GM18508 (cell line): ENCODE measurements at regions not wholly inside any gene's neighbourhood (a gene's known extent, or its start where the extent isn't known, plus 50 kb on each side); places are given as distances from the start of the nearest gene placed in this dataset.

Experiments used
- ATAC-seq: cut with Tn5 transposase; IDR thresholded peaks from one replicate; pipeline ENCODE4 v1.9.1; 2021; ENCODE audit warnings: moderate number of reproducible peaks; ENCODE audit not compliant: insufficient read depth, unreplicated experiment

- no peak for ATAC-seq
These were observed 965.2 kb downstream of the TBC1D22A start for GRCh38 chr22:47727641-47728040.

DNA sequence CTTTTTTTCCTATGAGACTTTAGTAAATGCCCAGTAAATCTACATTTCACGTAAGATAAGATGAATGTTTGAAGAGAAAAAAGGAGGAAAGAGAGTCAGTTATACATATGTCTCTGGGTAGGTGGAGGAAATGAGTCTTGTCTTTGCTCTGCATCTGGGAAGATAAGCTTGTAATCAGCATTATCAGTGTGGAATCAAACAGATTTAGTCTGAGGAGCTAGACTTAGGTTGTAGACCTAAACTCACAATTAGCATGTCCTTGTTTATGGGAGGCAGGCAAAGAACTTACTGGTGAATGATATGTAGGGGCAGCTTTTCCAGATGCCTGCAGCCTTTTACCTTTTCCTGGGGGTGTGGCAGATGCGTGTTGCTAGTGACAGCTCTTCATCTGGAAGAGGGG, 962.3 kb downstream of the TBC1D22A start:
- no peak for ATAC-seq

- ATAC-seq, result no peak
These were observed 961.6 kb downstream of the TBC1D22A start for GRCh38 chr22:47724030-47724429.

- no peak for ATAC-seq
These were observed 955.9 kb downstream of the TBC1D22A start for GRCh38 chr22:47718337-47718736.

DNA sequence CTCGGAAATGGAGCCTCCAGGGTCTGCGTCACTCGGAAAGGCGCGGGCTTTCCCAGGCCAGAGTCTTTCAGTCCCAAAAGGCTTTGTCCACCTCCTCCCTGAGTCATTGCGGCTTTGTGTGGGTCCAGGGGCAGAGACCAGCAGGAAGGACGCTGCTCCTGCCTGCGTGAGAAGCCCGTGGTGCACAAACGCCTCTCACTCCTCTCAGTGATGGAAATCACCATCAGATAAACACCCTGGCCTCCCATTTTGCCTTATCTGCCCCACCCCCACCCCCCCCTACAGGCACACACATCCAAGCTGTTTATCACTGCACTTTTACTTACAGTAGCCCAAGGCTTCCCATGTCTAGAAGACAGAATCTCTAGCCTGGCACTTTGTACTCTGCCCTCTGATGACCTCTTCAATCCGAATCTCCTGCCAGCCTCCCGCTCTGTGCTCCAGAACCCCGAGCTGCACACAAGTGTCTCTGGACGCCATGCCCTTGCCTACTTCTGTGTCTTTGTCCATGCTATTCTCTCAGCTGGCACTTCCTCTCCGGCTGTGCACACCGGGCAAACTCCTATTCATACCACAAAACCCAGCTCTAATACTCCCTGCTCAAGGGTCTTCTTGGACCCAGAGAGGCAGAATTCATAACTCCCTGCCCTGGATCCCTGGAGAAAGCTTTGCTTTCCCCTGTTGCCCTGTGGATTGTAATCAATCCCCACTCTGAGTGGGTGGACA, 954.6 kb downstream of the TBC1D22A start:
- no peak for ATAC-seq

GRCh38 chr22:47715866-47716578, 953.6 kb downstream of the TBC1D22A start:
- no peak for ATAC-seq

DNA sequence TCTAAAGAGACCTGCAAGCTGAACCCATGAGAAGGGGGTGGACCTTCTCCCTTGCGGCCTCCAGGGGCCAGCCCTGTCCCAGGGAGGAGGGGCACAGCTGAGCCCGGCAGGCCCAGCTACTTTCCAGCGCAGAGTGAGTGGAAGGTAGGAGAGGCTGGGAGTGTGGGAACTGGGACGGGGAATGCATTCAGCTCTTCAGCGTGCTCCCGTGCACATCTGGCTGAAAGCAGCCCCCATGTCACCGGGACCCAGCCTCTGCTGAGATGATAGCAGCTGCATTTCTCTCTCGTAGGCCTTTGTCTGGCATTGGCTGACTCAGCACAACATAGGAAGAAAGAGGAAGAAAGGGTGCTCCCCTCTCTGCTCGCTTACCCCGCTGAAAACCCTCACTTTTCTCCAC, 951.5 kb downstream of the TBC1D22A start:
- no peak for ATAC-seq

DNA sequence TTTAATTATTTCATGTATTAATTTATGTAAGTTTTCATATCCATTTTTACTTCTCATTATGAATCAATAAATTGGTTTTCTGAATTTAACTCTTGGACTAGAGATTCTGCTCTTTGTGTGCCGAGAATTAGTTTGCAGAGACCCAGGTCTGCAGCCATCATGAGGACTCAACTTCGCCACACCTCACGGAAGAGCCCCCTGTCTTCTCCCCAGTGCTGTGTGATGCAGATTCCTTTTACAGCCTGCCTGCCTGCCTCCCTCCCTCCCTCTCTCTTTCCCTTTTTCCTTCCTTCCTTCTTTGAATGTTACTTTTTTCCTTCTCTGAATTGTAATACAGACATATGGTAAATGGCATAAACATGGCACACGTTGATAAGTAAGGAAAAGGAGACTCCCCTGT, 947.7 kb downstream of the TBC1D22A start:
- no peak for ATAC-seq

- no peak for ATAC-seq
These were observed 942.9 kb downstream of the TBC1D22A start for GRCh38 chr22:47705350-47705749.

GRCh38 chr22:47698906-47699305, 936.5 kb downstream of the TBC1D22A start:
- no peak for ATAC-seq

DNA sequence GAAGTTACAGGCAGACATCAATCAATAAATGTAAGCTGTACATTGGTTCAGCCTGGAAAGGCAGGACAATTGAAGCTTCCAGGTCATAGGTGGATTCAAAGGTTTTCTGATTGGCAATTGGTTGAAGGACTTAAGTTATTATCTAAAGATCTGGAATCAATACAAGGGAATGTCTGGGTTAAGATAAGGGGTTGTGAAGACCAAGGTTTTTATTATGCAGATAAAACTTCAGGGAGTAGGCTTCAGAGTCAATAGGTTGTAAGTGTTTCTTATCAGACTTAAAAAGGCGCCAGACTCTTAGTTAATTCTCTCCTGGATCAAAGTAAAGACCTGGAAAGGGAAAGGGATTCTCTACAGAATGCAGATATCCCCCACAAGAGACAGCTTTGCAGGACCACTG, 935.4 kb downstream of the TBC1D22A start:
- ATAC-seq, result no peak

DNA sequence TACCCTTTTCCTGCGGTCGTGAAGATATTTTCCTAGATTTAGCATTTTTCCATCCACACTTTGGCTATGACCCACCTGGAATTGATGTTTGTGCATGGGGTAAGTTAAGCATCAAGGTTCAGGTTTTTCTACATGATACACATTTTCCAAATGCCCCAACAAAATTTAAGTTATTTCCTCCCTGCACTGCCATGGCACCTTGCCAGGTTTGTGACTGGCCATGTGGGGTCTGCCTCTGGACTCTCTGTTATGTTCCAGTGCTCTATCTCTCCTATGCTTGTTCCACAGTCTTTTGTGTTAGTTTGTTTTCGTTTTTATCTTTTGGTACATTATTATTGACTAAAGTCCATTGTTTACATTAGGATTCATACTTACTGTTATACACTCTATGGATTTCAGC, 934.3 kb downstream of the TBC1D22A start:
- ATAC-seq, result no peak

GRCh38 chr22:47695176-47695575, 932.7 kb downstream of the TBC1D22A start:
- ATAC-seq, result no peak

GRCh38 chr22:47694536-47695130, 932.2 kb downstream of the TBC1D22A start:
- no peak for ATAC-seq

GRCh38 chr22:47693606-47694005, 931.2 kb downstream of the TBC1D22A start:
- no peak for ATAC-seq

DNA sequence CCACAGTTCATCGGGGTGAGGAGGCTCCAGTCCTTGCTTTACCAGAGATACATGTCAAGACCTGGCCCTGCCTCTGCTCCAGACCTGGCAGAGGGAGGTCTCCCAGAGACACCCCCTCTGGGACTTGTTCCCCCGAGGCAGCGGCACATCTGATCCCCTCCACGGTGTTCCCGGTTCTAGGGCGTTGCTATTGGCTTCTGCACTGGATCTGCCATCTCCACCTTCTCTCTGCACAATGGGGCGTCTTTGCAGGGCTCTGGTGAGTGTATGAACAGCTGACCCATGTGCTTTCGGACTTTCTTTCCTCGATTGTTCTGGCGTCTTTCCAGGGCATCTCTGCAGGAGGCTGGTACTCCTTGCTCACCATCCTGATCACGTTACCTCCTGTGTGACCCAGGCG, 930.4 kb downstream of the TBC1D22A start:
- no peak for ATAC-seq

GRCh38 chr22:47691152-47691895, 928.9 kb downstream of the TBC1D22A start:
- no peak for ATAC-seq

- ATAC-seq, result no peak
These were observed 928.1 kb downstream of the TBC1D22A start for GRCh38 chr22:47690586-47690985.

- ATAC-seq, result no peak
These were observed 927.7 kb downstream of the TBC1D22A start for GRCh38 chr22:47690166-47690565.

- no peak for ATAC-seq
These were observed 925.3 kb downstream of the TBC1D22A start for GRCh38 chr22:47687776-47688175.

DNA sequence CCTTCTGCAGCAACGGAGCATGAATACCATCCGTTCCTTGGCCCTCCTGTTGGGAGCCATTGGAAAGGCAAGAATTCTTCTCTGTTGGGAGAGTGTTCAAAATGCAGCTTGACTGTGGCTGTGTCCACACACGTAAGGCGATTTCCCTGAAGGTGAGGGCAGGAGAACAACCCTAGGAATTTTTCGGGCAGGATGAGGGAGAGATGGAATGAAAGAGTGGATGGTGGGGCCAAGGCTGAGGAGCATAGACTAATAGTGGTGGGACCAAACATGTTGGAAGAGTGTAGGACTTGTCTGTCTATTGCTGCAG, 924.9 kb downstream of the TBC1D22A start:
- ATAC-seq, result no peak
